H1 (cell line): ENCODE measurements at regions not wholly inside any gene's neighbourhood (a gene's known extent, or its start where the extent isn't known, plus 50 kb on each side); places are given as distances from the start of the nearest gene placed in this dataset.

Experiments used
- RNF2 ChIP-seq: fragments of 200-900, 300-1000 bp; sonication (generic); IDR thresholded peaks from 2 replicates; pipeline ENCODE4 v1.7.1; 2016; ENCODE audit warnings: borderline replicate concordance, low read depth, mild to moderate bottlenecking, antibody characterized with exemption, low read length; ENCODE audit not compliant: poor library complexity, severe bottlenecking; ENCODE audit errors: missing control alignments
- TF ChIP-seq, protein P1 (sequence below): IDR thresholded peaks from 2 replicates; pipeline ENCODE4 v1.6.1; 2012; ENCODE audit warnings: inconsistent platforms

DNA sequence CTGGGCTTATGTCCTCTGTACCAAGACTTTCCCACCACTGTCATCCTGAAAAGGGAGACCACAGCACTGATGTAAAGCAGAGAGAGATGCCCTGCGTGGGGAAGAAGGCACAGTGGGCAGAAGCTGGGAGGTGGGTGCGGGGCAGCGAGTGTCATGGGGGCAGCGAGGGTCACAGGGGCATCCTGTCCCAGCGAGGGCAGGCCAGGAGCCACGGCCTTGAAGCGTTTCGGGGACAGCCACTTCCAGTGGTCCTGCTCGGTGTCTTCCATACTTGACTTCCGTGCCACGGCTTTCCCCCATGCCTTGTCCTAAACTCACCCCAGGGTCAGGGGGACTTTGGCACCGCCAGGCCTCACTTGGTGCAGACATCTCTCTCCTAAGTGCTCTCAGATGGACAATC is 1121.3 kb downstream of the TBC1D22A start (continued):
- TF ChIP-seq RNF2, result no peak
- TF ChIP-seq, protein P1, sequence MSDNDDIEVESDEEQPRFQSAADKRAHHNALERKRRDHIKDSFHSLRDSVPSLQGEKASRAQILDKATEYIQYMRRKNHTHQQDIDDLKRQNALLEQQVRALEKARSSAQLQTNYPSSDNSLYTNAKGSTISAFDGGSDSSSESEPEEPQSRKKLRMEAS, result no peak
